IMR-90 (cell line): ENCODE measurements at regions not wholly inside any gene's neighbourhood (a gene's known extent, or its start where the extent isn't known, plus 50 kb on each side); places are given as distances from the start of the nearest gene placed in this dataset.

Experiments
- ATAC-seq: fragments of 200-7000 bp; cut with Tn5 transposase; 2 replicates; pipeline ENCODE4 v1.9.1; 2020; ENCODE audit warnings: low read depth, mild to moderate bottlenecking, moderate library complexity
- BruUV-seq: library from RNA; stranded (reverse); fragments of 400-500 nt; replicated peaks from 2 replicates; lab custom pipeline; 2021; lab: Mats Ljungman, UMichigan
- CTCF ChIA-PET: fragments of 300-600 bp; formaldehyde crosslinking; extraction: SDS; loops from one replicate; lab custom pipeline; 2021; ENCODE audit warnings: antibody characterized with exemption; lab: Yijun Ruan, JAX
- POLR2A ChIA-PET: fragments of 300-600 bp; sonication (Branson Sonifier 250); formaldehyde crosslinking; loops from one replicate; lab custom pipeline; 2022; ENCODE audit warnings: antibody characterized with exemption; ENCODE audit not compliant: unreplicated experiment; lab: Charles Lee
- DNase-seq: peaks from one replicate; pipeline ENCODE4 v3.0.0; 2013
- H2AFZ ChIP-seq: replicated peaks from 2 replicates; pipeline ENCODE3; 2013; ENCODE audit warnings: low read length, mild to moderate bottlenecking; ENCODE audit not compliant: poor library complexity
- H2AK5ac ChIP-seq: 2 replicates; pipeline ENCODE4 v1.6.1; 2013; ENCODE audit warnings: low read depth, low read length, inconsistent platforms
- H2AK9ac ChIP-seq: replicated peaks from 2 replicates; pipeline ENCODE3; 2013; ENCODE audit warnings: mild to moderate bottlenecking, low read depth, low read length, moderate library complexity; ENCODE audit not compliant: poor library complexity
- H2BK120ac ChIP-seq: 2 replicates; pipeline ENCODE4 v1.6.1; 2013; ENCODE audit warnings: low read depth, low read length, inconsistent platforms
- H2BK15ac ChIP-seq: 3 replicates; pipeline ENCODE4 v1.6.1; 2013; ENCODE audit warnings: low read depth, low read length, inconsistent platforms
- H2BK20ac ChIP-seq: 2 replicates; pipeline ENCODE4 v1.6.1; 2013; ENCODE audit warnings: low read depth, mild to moderate bottlenecking, inconsistent platforms, low read length, moderate library complexity
- H2BK5ac ChIP-seq: 2 replicates; pipeline ENCODE4 v1.6.1; 2013; ENCODE audit warnings: mild to moderate bottlenecking, low read depth, low read length, inconsistent platforms; ENCODE audit not compliant: poor library complexity, severe bottlenecking
- H3K14ac ChIP-seq: replicated peaks from 2 replicates; pipeline ENCODE4 v1.6.1; 2013; ENCODE audit warnings: low read depth, low read length, inconsistent platforms
- H3K18ac ChIP-seq: 2 replicates; pipeline ENCODE4 v1.6.1; 2013; ENCODE audit warnings: low read depth, low read length, control low read depth
- H3K23ac ChIP-seq: 2 replicates; pipeline ENCODE4 v1.6.1; 2013; ENCODE audit warnings: low read depth, low read length, inconsistent platforms
- H3K27ac ChIP-seq: 2 replicates; pipeline ENCODE4 v1.5.1; 2013; ENCODE audit warnings: mild to moderate bottlenecking, control low read depth, low read length; ENCODE audit not compliant: insufficient read depth
- H3K27me3 ChIP-seq: 2 replicates; pipeline ENCODE4 v1.6.1; 2013; ENCODE audit warnings: low read length; ENCODE audit not compliant: control insufficient read depth, insufficient read depth
- H3K36me3 ChIP-seq: 2 replicates; pipeline ENCODE4 v1.6.1; 2013; ENCODE audit warnings: low read length, mixed read lengths; ENCODE audit not compliant: control insufficient read depth, insufficient read depth
- H3K4ac ChIP-seq: 2 replicates; pipeline ENCODE4 v1.6.1; 2013; ENCODE audit warnings: low read depth, low read length, inconsistent platforms
- H3K4me1 ChIP-seq: 2 replicates; pipeline ENCODE4 v1.6.1; 2013; ENCODE audit warnings: low read length, mixed read lengths; ENCODE audit not compliant: control insufficient read depth, insufficient read depth
- H3K4me2 ChIP-seq: 2 replicates; pipeline ENCODE4 v1.6.1; 2013; ENCODE audit warnings: low read depth, mild to moderate bottlenecking, control low read depth, low read length, moderate library complexity
- H3K4me3 ChIP-seq: 2 replicates; pipeline ENCODE4 v1.5.1; 2013; ENCODE audit warnings: low read depth, mild to moderate bottlenecking, control low read depth, low read length, moderate library complexity; ENCODE audit not compliant: insufficient read depth
- H3K56ac ChIP-seq: 2 replicates; pipeline ENCODE4 v1.6.1; 2013; ENCODE audit warnings: low read length, inconsistent platforms; ENCODE audit not compliant: insufficient read depth; ENCODE audit errors: extremely low read depth
- H3K79me1 ChIP-seq, 2 experiments: 2 replicates each; pipeline ENCODE4 v1.6.1; 2013; ENCODE audit warnings: low read length in 2 of 2, inconsistent platforms in 1 of 2, low read depth in 1 of 2
- H3K9ac ChIP-seq: 2 replicates; pipeline ENCODE4 v1.6.1; 2013; ENCODE audit warnings: low read depth, low read length, control low read depth
- H3K9me1 ChIP-seq: 2 replicates; pipeline ENCODE4 v1.6.1; 2013; ENCODE audit warnings: low read length, inconsistent platforms; ENCODE audit not compliant: insufficient read depth
- H3K9me3 ChIP-seq: 2 replicates; pipeline ENCODE4 v1.6.1; 2013; ENCODE audit warnings: low read length; ENCODE audit not compliant: control insufficient read depth, insufficient read depth
- H4K20me1 ChIP-seq: 2 replicates; pipeline ENCODE4 v1.6.1; 2013; ENCODE audit warnings: low read length, inconsistent platforms; ENCODE audit not compliant: insufficient read depth
- H4K5ac ChIP-seq: 2 replicates; pipeline ENCODE4 v1.6.1; 2013; ENCODE audit warnings: mild to moderate bottlenecking, low read depth, low read length, control low read depth
- H4K8ac ChIP-seq, 2 experiments: 2 replicates each; pipeline ENCODE4 v1.6.1; 2013; ENCODE audit warnings: low read depth in 2 of 2, low read length in 2 of 2, control low read depth in 1 of 2, inconsistent platforms in 1 of 2
- H4K91ac ChIP-seq: 2 replicates; pipeline ENCODE4 v1.6.1; 2013; ENCODE audit warnings: low read depth, low read length, inconsistent platforms; ENCODE audit not compliant: insufficient read depth
- CEBPB ChIP-seq: IDR thresholded peaks from 2 replicates; pipeline ENCODE4 v1.6.1; 2012; ENCODE audit warnings: low read depth, low read length, improper control_type of control experiment
- MAZ ChIP-seq: IDR thresholded peaks from 2 replicates; pipeline ENCODE4 v1.6.1; 2012; ENCODE audit warnings: low read depth, mild to moderate bottlenecking, low read length, improper control_type of control experiment, moderate library complexity, borderline replicate concordance
- RAD21 ChIP-seq: IDR thresholded peaks from 2 replicates; pipeline ENCODE4 v1.6.1; 2012; ENCODE audit warnings: low read length, improper control_type of control experiment
- RFX5 ChIP-seq: IDR thresholded peaks from 2 replicates; pipeline ENCODE4 v1.8.0; 2012; ENCODE audit warnings: low read depth, mild to moderate bottlenecking, low read length, moderate library complexity
- WGBS, 2 experiments: methylation state at CpG; one replicate each; pipeline versions ENCODE4 v1.1.5 to v1.1.7; 2013; ENCODE audit warnings: missing lambda C conversion rate in 2 of 2; ENCODE audit not compliant: insufficient read length in 1 of 2; ENCODE audit errors: extremely low coverage in 2 of 2; 5-methylcytosine and 5-hydroxymethylcytosine counted together
- dilution Hi-C: fragments of 300-500 bp; cut with HindIII; formaldehyde crosslinking; loops from one replicate; pipeline ENCODE4 v1.14.3; 2018; ENCODE audit warnings: low sequenced_read_pairs; ENCODE audit not compliant: unreplicated experiment
- in situ Hi-C: fragments of 300-500 bp; cut with MboI; formaldehyde crosslinking; loops from 3 replicates; pipeline ENCODE4 v1.14.3; 2019; ENCODE audit warnings: low sequenced_read_pairs, inconsistent platforms, mixed read lengths
- intact Hi-C: fragments of 100-400 bp; cut with micrococcal nuclease; formaldehyde crosslinking; loops from 2 replicates; pipeline ENCODE4 v1.10.0; 2022

- no peak overlapping the region for H2AK9ac ChIP-seq
- DNase-seq (no peak), ATAC-seq (no peak)
- CTCF ChIA-PET: no interaction called here
- no peak overlapping the region for H2BK120ac ChIP-seq
- dilution Hi-C loops: no loop called here
- WGBS, 2 experiments: no CpG with 5 or more reads among the region's 5 CpGs
- H2BK20ac ChIP-seq: no peak overlapping the region
- no peak overlapping the region for H4K5ac ChIP-seq
- no peak overlapping the region for H4K91ac ChIP-seq
- POLR2A ChIA-PET: no interaction called here
- no peak overlapping the region for H2BK5ac ChIP-seq
- no peak overlapping the region for H3K18ac ChIP-seq
- no peaks in the 10 kb centered on the region for H4K20me1 ChIP-seq
- in situ Hi-C loops: no loop called here
- TF ChIP-seq MAZ: no peak
- no peak for TF ChIP-seq CEBPB
- TF ChIP-seq RFX5: no peak
- TF ChIP-seq RAD21: no peak
- H3K4me1 ChIP-seq: peaks cover 2% of the 10 kb centered on the region; the same call in 1 of the 2 replicates
- no peak overlapping the region for H3K14ac ChIP-seq
- H3K9ac ChIP-seq: no peak overlapping the region
- intact Hi-C loops: no loop called here
- BruUV-seq: no TSS peak
- peaks cover 2% of the 10 kb centered on the region; the same call in 1 of the 2 replicates for H3K9me1 ChIP-seq
- no peak overlapping the region for H3K23ac ChIP-seq
- no peak overlapping the region for H3K4ac ChIP-seq
- H3K56ac ChIP-seq: no peak overlapping the region
- no peaks in the 10 kb centered on the region for H3K36me3 ChIP-seq
- H3K79me1 ChIP-seq: no peaks in the 10 kb centered on the region
- H3K4me3 ChIP-seq: no peak overlapping the region
- H4K8ac ChIP-seq: no peak overlapping the region
- H2AFZ ChIP-seq: no peak overlapping the region
- H3K27ac ChIP-seq: no peak overlapping the region
- H2AK5ac ChIP-seq: no peak overlapping the region
- no peaks in the 10 kb centered on the region for H3K9me3 ChIP-seq
- H2BK15ac ChIP-seq: no peak overlapping the region
- no peak overlapping the region for H3K4me2 ChIP-seq
- H3K27me3 ChIP-seq: peaks cover 43% of the 10 kb centered on the region
These were observed 325.3 kb downstream of the RPS24 start for GRCh38 chr10:78358982-78359381.
